ENCODE measurements at regions not wholly inside any gene's neighbourhood (a gene's known extent, or its start where the extent isn't known, plus 50 kb on each side); places are given as distances from the start of the nearest gene placed in this dataset.
"Not testable (repeated sequence)": the region's sequence is repeated elsewhere in the genome, so short reads cannot be mapped to it uniquely, and the experiment has no call there.

DNA sequence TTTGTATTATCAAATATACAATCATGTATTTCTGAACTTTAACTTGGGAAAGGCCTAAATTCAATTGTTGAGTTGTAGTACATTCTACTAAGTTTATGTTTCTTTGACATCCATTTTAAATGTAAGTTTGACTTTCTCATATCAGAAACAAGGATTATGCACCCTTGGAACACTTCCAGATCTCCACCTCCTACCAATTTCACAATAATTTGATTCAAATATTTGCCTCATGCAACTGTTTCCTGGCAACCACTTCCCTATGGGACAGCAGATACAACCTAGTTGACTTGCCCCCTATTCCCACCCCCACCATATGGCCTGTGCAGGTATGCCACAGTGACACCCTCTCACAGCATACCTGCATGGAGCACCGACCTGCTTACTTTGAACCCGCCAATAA, 506.4 kb upstream of the PABPC4L start:
- H2BK15ac ChIP-seq (replicated peaks; ENCODE audit: low read depth): no peak overlapping the region
- H3K36me3 ChIP-seq (ENCODE audit: control insufficient read depth, insufficient read depth, low read length): no peaks in the 10 kb centered on the region
- H3K79me1 ChIP-seq (ENCODE audit: low read length): no peaks in the 10 kb centered on the region
- no peak overlapping the region for H3K18ac ChIP-seq (ENCODE audit: low read length)
- H3K56ac ChIP-seq (ENCODE audit: low read length): no peak overlapping the region
- H2AK5ac ChIP-seq (ENCODE audit: low read length): no peak overlapping the region
- H3K27ac ChIP-seq (ENCODE audit: low read depth, low read length): no peak overlapping the region
- no peak overlapping the region for H4K5ac ChIP-seq (ENCODE audit: low read length)
- H3K4me3 ChIP-seq (ENCODE audit: low read length): no peak overlapping the region
- H3K23ac ChIP-seq (ENCODE audit: low read length): no peak overlapping the region
- DNase-seq: no peak
- no peak overlapping the region for H4K8ac ChIP-seq (ENCODE audit: low read depth, low read length)
- H3K4me1 ChIP-seq (ENCODE audit: control insufficient read depth, low read depth, low read length): no peaks in the 10 kb centered on the region
- H3K4ac ChIP-seq (ENCODE audit: low read depth, low read length): no peak overlapping the region
- no peak overlapping the region for H2BK120ac ChIP-seq (ENCODE audit: low read depth, low read length)
- H2BK5ac ChIP-seq (ENCODE audit: low read length): no peak overlapping the region
- H3K79me2 ChIP-seq (ENCODE audit: control insufficient read depth, insufficient read depth, low read length): no peaks in the 10 kb centered on the region
- WGBS (ENCODE audit: extremely low coverage, insufficient coverage, low lambda C conversion rate): no CpG with 5 or more reads among the region's 2 CpGs
- H3K9ac ChIP-seq (ENCODE audit: low read length): no peak overlapping the region
- H3K4me2 ChIP-seq (ENCODE audit: low read length): no peak overlapping the region
- no peaks in the 10 kb centered on the region for H3K27me3 ChIP-seq (ENCODE audit: insufficient read depth, low read length, poor library complexity)

DNA sequence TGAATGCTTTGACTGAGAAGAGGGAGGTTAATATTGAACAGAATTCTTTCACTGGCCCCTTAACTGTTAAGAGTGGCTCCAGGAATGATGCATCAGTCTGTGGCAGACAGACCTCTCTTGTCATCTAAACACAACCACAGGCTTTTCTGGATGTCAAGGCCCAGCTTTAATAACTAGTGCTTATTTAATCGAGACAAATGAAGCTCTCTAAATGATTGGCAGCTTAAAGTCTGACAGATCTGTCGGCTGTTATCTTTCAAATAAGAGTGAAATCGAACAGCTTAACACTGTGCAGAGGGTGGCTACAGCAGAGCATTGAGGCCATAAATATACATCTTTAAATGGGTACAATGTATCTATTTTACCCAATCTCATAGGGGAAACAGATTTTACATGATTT, 500.8 kb upstream of the PABPC4L start:
- H4K8ac ChIP-seq (ENCODE audit: low read depth, low read length): no peak overlapping the region
- H2BK5ac ChIP-seq (ENCODE audit: low read length): no peak overlapping the region
- no peaks in the 10 kb centered on the region for H3K27me3 ChIP-seq (ENCODE audit: insufficient read depth, low read length, poor library complexity)
- DNase-seq: no peak
- WGBS (ENCODE audit: extremely low coverage, insufficient coverage, low lambda C conversion rate): no CpG with 5 or more reads among the region's 3 CpGs
- H4K5ac ChIP-seq (ENCODE audit: low read length): no peak overlapping the region
- H3K36me3 ChIP-seq (ENCODE audit: control insufficient read depth, insufficient read depth, low read length): no peaks in the 10 kb centered on the region
- no peak overlapping the region for H2BK15ac ChIP-seq (replicated peaks; ENCODE audit: low read depth)
- no peak overlapping the region for H3K56ac ChIP-seq (ENCODE audit: low read length)
- H3K4me1 ChIP-seq (ENCODE audit: control insufficient read depth, low read depth, low read length): no peaks in the 10 kb centered on the region
- no peaks in the 10 kb centered on the region for H3K79me1 ChIP-seq (ENCODE audit: low read length)
- H3K9ac ChIP-seq (ENCODE audit: low read length): no peak overlapping the region
- H2AK5ac ChIP-seq (ENCODE audit: low read length): no peak overlapping the region
- no peak overlapping the region for H3K4me3 ChIP-seq (ENCODE audit: low read length)
- H3K4me2 ChIP-seq (ENCODE audit: low read length): no peak overlapping the region
- H3K4ac ChIP-seq (ENCODE audit: low read depth, low read length): no peak overlapping the region
- no peak overlapping the region for H3K27ac ChIP-seq (ENCODE audit: low read depth, low read length)
- no peak overlapping the region for H2BK120ac ChIP-seq (ENCODE audit: low read depth, low read length)
- no peak overlapping the region for H3K23ac ChIP-seq (ENCODE audit: low read length)
- no peak overlapping the region for H3K18ac ChIP-seq (ENCODE audit: low read length)
- H3K79me2 ChIP-seq (ENCODE audit: control insufficient read depth, insufficient read depth, low read length): no peaks in the 10 kb centered on the region

DNA sequence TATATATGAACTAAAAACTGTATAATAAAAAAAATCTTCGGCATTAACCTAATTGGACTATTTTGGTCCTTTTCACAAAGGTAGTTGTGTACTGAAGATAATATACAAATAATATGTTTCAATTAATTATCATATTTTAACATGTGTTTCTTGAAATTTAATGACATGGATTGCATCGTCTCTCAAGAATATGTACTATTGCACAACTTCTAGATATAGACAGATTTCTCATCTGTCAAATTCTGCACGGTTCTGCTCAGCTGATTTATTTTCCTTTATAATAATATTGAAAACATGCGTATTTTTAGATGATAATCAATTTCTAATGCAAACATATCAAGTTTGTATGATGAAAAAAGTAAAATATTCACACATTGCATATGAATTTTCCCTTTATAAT, 498.7 kb upstream of the PABPC4L start:
- H4K5ac ChIP-seq (ENCODE audit: low read length): no peak overlapping the region
- no peak overlapping the region for H3K4me3 ChIP-seq (ENCODE audit: low read length)
- H2AK5ac ChIP-seq (ENCODE audit: low read length): no peak overlapping the region
- no peak overlapping the region for H2BK15ac ChIP-seq (replicated peaks; ENCODE audit: low read depth)
- H2BK120ac ChIP-seq (ENCODE audit: low read depth, low read length): no peak overlapping the region
- H3K79me1 ChIP-seq (ENCODE audit: low read length): no peaks in the 10 kb centered on the region
- H3K4ac ChIP-seq (ENCODE audit: low read depth, low read length): no peak overlapping the region
- H3K56ac ChIP-seq (ENCODE audit: low read length): no peak overlapping the region
- H3K18ac ChIP-seq (ENCODE audit: low read length): no peak overlapping the region
- H3K27ac ChIP-seq (ENCODE audit: low read depth, low read length): no peak overlapping the region
- no peak overlapping the region for H3K9ac ChIP-seq (ENCODE audit: low read length)
- DNase-seq: no peak
- no peak overlapping the region for H2BK5ac ChIP-seq (ENCODE audit: low read length)
- H3K79me2 ChIP-seq (ENCODE audit: control insufficient read depth, insufficient read depth, low read length): no peaks in the 10 kb centered on the region
- H3K27me3 ChIP-seq (ENCODE audit: insufficient read depth, low read length, poor library complexity): no peaks in the 10 kb centered on the region
- no peaks in the 10 kb centered on the region for H3K4me1 ChIP-seq (ENCODE audit: control insufficient read depth, low read depth, low read length)
- no peak overlapping the region for H3K23ac ChIP-seq (ENCODE audit: low read length)
- H3K4me2 ChIP-seq (ENCODE audit: low read length): no peak overlapping the region
- no peak overlapping the region for H4K8ac ChIP-seq (ENCODE audit: low read depth, low read length)
- H3K36me3 ChIP-seq (ENCODE audit: control insufficient read depth, insufficient read depth, low read length): no peaks in the 10 kb centered on the region
- WGBS (ENCODE audit: extremely low coverage, insufficient coverage, low lambda C conversion rate): no CpG with 5 or more reads among the region's 4 CpGs

DNA sequence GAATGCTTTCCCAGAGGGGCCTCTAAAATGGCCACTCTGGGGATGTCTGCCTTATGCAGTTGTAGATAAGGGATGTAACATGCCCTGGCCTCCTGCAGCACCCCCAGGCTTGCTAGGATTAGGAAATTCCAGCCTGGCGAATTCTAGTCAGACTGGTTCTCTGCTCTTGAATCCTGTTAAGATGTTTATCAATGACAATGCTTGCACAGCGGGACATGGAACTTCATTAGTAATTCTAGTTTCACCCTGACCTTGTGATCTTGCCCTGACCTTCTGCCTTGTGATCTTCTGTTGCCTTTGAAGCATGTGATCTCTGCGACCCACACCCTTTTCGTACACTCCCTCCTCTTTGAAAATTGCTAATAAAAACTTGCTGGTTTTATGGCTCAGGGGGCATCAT, 497.2 kb upstream of the PABPC4L start:
- not testable (repeated sequence) for H4K5ac ChIP-seq (ENCODE audit: low read length); H3K9ac ChIP-seq (ENCODE audit: low read length); H3K4me1 ChIP-seq (ENCODE audit: control insufficient read depth, low read depth, low read length); H3K18ac ChIP-seq (ENCODE audit: low read length); H3K56ac ChIP-seq (ENCODE audit: low read length); H2AK5ac ChIP-seq (ENCODE audit: low read length); H3K4ac ChIP-seq (ENCODE audit: low read depth, low read length); H2BK5ac ChIP-seq (ENCODE audit: low read length); H3K79me2 ChIP-seq (ENCODE audit: control insufficient read depth, insufficient read depth, low read length); H3K4me2 ChIP-seq (ENCODE audit: low read length); H3K23ac ChIP-seq (ENCODE audit: low read length); H4K8ac ChIP-seq (ENCODE audit: low read depth, low read length); H3K79me1 ChIP-seq (ENCODE audit: low read length); H3K36me3 ChIP-seq (ENCODE audit: control insufficient read depth, insufficient read depth, low read length); H3K4me3 ChIP-seq (ENCODE audit: low read length); H3K27me3 ChIP-seq (ENCODE audit: insufficient read depth, low read length, poor library complexity); H2BK15ac ChIP-seq (replicated peaks; ENCODE audit: low read depth); H2BK120ac ChIP-seq (ENCODE audit: low read depth, low read length); H3K27ac ChIP-seq (ENCODE audit: low read depth, low read length)
- WGBS (ENCODE audit: extremely low coverage, insufficient coverage, low lambda C conversion rate): no CpG with 5 or more reads among the region's 4 CpGs
- DNase-seq: peak; percentile 26

DNA sequence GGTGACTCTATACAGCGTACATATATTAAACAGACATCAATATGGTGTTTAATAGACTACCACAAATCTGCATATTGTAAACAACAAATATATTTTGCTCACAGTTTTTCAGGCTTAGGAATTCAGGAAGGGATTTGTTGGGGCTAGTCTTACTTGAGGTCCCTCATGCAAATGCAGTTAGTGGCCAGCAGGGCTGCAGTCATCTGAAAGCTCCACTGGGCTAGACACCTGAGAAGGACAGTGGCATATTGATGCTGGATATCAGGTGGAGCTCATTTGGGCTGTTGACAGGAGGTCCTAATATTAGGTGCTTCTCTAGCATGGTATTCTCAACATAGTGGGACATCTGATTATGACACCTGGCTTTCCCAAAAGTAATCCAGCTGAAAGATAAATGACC, 493.8 kb upstream of the PABPC4L start:
- Histone ChIP-seq H2BK15ac (replicated peaks; ENCODE audit: low read depth) (no peak overlapping the region), H3K79me1 (ENCODE audit: low read length) (no peaks in the 10 kb centered on the region), H3K4me2 (ENCODE audit: low read length) (no peak overlapping the region), H3K4ac (ENCODE audit: low read depth, low read length) (no peak overlapping the region), H3K27me3 (ENCODE audit: insufficient read depth, low read length, poor library complexity) (no peaks in the 10 kb centered on the region), H4K8ac (ENCODE audit: low read depth, low read length) (no peak overlapping the region), H3K56ac (ENCODE audit: low read length) (no peak overlapping the region), H4K5ac (ENCODE audit: low read length) (no peak overlapping the region), H3K9ac (ENCODE audit: low read length) (no peak overlapping the region), H3K4me1 (ENCODE audit: control insufficient read depth, low read depth, low read length) (no peaks in the 10 kb centered on the region), H3K27ac (ENCODE audit: low read depth, low read length) (no peak overlapping the region), H3K23ac (ENCODE audit: low read length) (no peak overlapping the region), H3K79me2 (ENCODE audit: control insufficient read depth, insufficient read depth, low read length) (no peaks in the 10 kb centered on the region), H3K18ac (ENCODE audit: low read length) (no peak overlapping the region), H2BK5ac (ENCODE audit: low read length) (no peak overlapping the region), H3K4me3 (ENCODE audit: low read length) (no peak overlapping the region), H3K36me3 (ENCODE audit: control insufficient read depth, insufficient read depth, low read length) (no peaks in the 10 kb centered on the region), H2AK5ac (ENCODE audit: low read length) (no peak overlapping the region), H2BK120ac (ENCODE audit: low read depth, low read length) (no peak overlapping the region)
- DNase-seq: peak; percentile 10
- WGBS (ENCODE audit: extremely low coverage, insufficient coverage, low lambda C conversion rate): no CpG with 5 or more reads among the region's 1 CpG

DNA sequence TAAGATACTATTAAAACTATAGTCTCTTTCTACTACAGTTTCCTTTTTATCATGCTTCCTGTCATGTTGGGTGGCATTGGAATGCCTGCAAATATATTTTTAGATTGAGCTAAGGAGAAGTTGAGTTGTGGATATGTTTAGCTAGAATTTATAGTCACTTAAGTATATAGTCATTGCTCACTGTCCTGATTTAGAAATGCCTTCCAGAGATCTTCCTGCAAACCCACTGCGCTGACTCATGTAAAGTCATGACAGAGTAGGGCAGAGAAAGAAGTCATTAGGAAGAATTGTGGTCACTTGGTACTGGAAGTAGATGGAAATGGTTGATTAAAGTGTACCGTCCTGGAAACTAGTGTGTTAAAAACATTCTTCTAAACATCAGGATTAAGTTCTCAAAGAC, 490.3 kb upstream of the PABPC4L start:
- H3K27ac ChIP-seq (ENCODE audit: low read depth, low read length): no peak overlapping the region
- DNase-seq: no peak
- H3K4me3 ChIP-seq (ENCODE audit: low read length): no peak overlapping the region
- no peak overlapping the region for H2BK15ac ChIP-seq (replicated peaks; ENCODE audit: low read depth)
- H3K79me2 ChIP-seq (ENCODE audit: control insufficient read depth, insufficient read depth, low read length): no peaks in the 10 kb centered on the region
- no peak overlapping the region for H2BK120ac ChIP-seq (ENCODE audit: low read depth, low read length)
- H2AK5ac ChIP-seq (ENCODE audit: low read length): no peak overlapping the region
- no peak overlapping the region for H3K9ac ChIP-seq (ENCODE audit: low read length)
- no peak overlapping the region for H3K18ac ChIP-seq (ENCODE audit: low read length)
- no peak overlapping the region for H4K5ac ChIP-seq (ENCODE audit: low read length)
- H3K4me1 ChIP-seq (ENCODE audit: control insufficient read depth, low read depth, low read length): no peaks in the 10 kb centered on the region
- no peaks in the 10 kb centered on the region for H3K27me3 ChIP-seq (ENCODE audit: insufficient read depth, low read length, poor library complexity)
- H3K36me3 ChIP-seq (ENCODE audit: control insufficient read depth, insufficient read depth, low read length): no peaks in the 10 kb centered on the region
- no peaks in the 10 kb centered on the region for H3K79me1 ChIP-seq (ENCODE audit: low read length)
- WGBS (ENCODE audit: extremely low coverage, insufficient coverage, low lambda C conversion rate): no CpG with 5 or more reads among the region's 2 CpGs
- H3K56ac ChIP-seq (ENCODE audit: low read length): no peak overlapping the region
- H3K4me2 ChIP-seq (ENCODE audit: low read length): no peak overlapping the region
- no peak overlapping the region for H3K4ac ChIP-seq (ENCODE audit: low read depth, low read length)
- H2BK5ac ChIP-seq (ENCODE audit: low read length): no peak overlapping the region
- no peak overlapping the region for H4K8ac ChIP-seq (ENCODE audit: low read depth, low read length)
- H3K23ac ChIP-seq (ENCODE audit: low read length): no peak overlapping the region
